SK-N-SH treated with all-trans-retinoic acid at 6 μM for 48 hours (cell line): ENCODE measurements at regions not wholly inside any gene's neighbourhood (a gene's known extent, or its start where the extent isn't known, plus 50 kb on each side); places are given as distances from the start of the nearest gene placed in this dataset.

Experiments used
- ATAC-seq: fragments of 200-7000 bp; cut with Tn5 transposase; 3 replicates; pipeline ENCODE4 v1.9.1; 2020; ENCODE audit warnings: mild to moderate bottlenecking, moderate library complexity
- BACH2 ChIP-seq: fragments of 250-450 bp; sonication (Bioruptor Pico); IDR thresholded peaks from 2 replicates; pipeline ENCODE4 v1.9.0; 2021; ENCODE audit warnings: mild to moderate bottlenecking, borderline replicate concordance
- CREB5 ChIP-seq: fragments of 250-450 bp; sonication (Bioruptor Pico); IDR thresholded peaks from 2 replicates; pipeline ENCODE4 v1.5.1; 2020; ENCODE audit warnings: low read depth, mild to moderate bottlenecking, moderate library complexity
- CSDC2 ChIP-seq: fragments of 250-450 bp; sonication (Bioruptor Pico); IDR thresholded peaks from 2 replicates; pipeline ENCODE4 v1.5.0; 2020; ENCODE audit warnings: mild to moderate bottlenecking, moderate library complexity
- ESRRG ChIP-seq: fragments of 250-450 bp; sonication (Bioruptor Pico); IDR thresholded peaks from 2 replicates; pipeline ENCODE4 v1.6.1; 2021; ENCODE audit warnings: mild to moderate bottlenecking
- GLIS3 ChIP-seq: fragments of 250-450 bp; sonication (Bioruptor Pico); IDR thresholded peaks from 2 replicates; pipeline ENCODE4 v1.5.0; 2020; ENCODE audit warnings: mild to moderate bottlenecking, moderate library complexity
- ISL1 ChIP-seq: fragments of 250-450 bp; sonication (Bioruptor Pico); IDR thresholded peaks from 2 replicates; pipeline ENCODE4 v2.1.2; 2022; ENCODE audit warnings: mild to moderate bottlenecking, moderate library complexity
- OSR1 ChIP-seq: fragments of 250-450 bp; sonication (Bioruptor Pico); IDR thresholded peaks from 2 replicates; pipeline ENCODE4 v1.8.0; 2022; ENCODE audit warnings: moderate library complexity, mild to moderate bottlenecking, inconsistent platforms
- PATZ1 ChIP-seq: fragments of 250-450 bp; sonication (Bioruptor Pico); IDR thresholded peaks from 2 replicates; pipeline ENCODE4 v1.8.0; 2020; ENCODE audit warnings: mild to moderate bottlenecking, moderate library complexity, borderline replicate concordance
- PPARA ChIP-seq: fragments of 250-450 bp; sonication (Bioruptor Pico); IDR thresholded peaks from 2 replicates; pipeline ENCODE4 v1.5.0; 2020; ENCODE audit warnings: mild to moderate bottlenecking, borderline replicate concordance
- RARB ChIP-seq: fragments of 250-450 bp; sonication (Bioruptor Pico); IDR thresholded peaks from 2 replicates; pipeline ENCODE4 v1.8.0; 2021; ENCODE audit warnings: mild to moderate bottlenecking, moderate library complexity
- SNAI2 ChIP-seq: fragments of 250-450 bp; sonication (Bioruptor Pico); IDR thresholded peaks from 2 replicates; pipeline ENCODE4 v1.5.0; 2020; ENCODE audit warnings: mild to moderate bottlenecking, moderate library complexity
- TCF4 ChIP-seq: fragments of 250-450 bp; sonication (Bioruptor Pico); IDR thresholded peaks from 2 replicates; pipeline ENCODE4 v1.8.0; 2021; ENCODE audit warnings: mild to moderate bottlenecking, moderate library complexity, borderline replicate concordance
- TOX ChIP-seq: fragments of 250-450 bp; sonication (Bioruptor Pico); IDR thresholded peaks from 2 replicates; pipeline ENCODE4 v1.8.0; 2021; ENCODE audit warnings: mild to moderate bottlenecking, moderate library complexity, borderline replicate concordance
- ZC3H10 ChIP-seq: fragments of 250-450 bp; sonication (Bioruptor Pico); IDR thresholded peaks from 2 replicates; pipeline ENCODE4 v1.5.1; 2021; ENCODE audit warnings: mild to moderate bottlenecking, moderate library complexity
- ZFP3 ChIP-seq: fragments of 250-450 bp; sonication (Bioruptor Pico); IDR thresholded peaks from 2 replicates; pipeline ENCODE4 v1.5.0; 2020; ENCODE audit warnings: mild to moderate bottlenecking, moderate library complexity
- ZFP30 ChIP-seq: fragments of 450-650 bp; formaldehyde crosslinking; IDR thresholded peaks from 2 replicates; pipeline ENCODE4 v1.5.0; 2022; ENCODE audit warnings: mild to moderate bottlenecking, moderate library complexity
- ZNF70 ChIP-seq: fragments of 450-650 bp; formaldehyde crosslinking; IDR thresholded peaks from 2 replicates; pipeline ENCODE4 v1.5.0; 2020; ENCODE audit warnings: mild to moderate bottlenecking, moderate library complexity
- TF ChIP-seq, protein P1 (sequence below): fragments of 250-450 bp; sonication (Bioruptor Pico); IDR thresholded peaks from 2 replicates; pipeline ENCODE4 v1.8.0; 2021; ENCODE audit warnings: low read depth, mild to moderate bottlenecking, moderate library complexity, borderline replicate concordance
- TF ChIP-seq, protein P2 (sequence below): fragments of 250-450 bp; sonication (Bioruptor Pico); IDR thresholded peaks from 2 replicates; pipeline ENCODE4 v1.5.0; 2020; ENCODE audit warnings: mild to moderate bottlenecking, moderate library complexity

DNA sequence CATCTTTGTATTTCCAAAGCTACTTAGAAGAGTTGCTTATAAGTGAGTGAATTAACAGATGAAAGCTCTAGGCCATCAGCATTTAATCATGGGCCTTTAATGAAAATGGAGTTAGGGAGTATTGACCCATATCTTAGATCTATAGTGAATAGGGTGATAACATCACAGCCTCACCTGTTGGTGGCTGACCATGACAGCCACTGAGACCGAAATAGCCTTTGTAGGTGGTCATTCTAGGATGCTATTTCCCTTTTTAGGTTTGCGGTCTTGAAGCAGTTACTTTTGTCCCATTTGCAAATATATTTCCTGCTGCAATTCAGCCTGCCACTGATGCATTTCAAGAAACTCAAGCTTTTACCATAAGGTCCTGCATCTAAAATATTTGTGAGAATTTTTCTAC is 410.1 kb upstream of the LYPLAL1 start:
- no peak for ATAC-seq

GRCh38 chr1:218765753-218766152 is 407.9 kb upstream of the LYPLAL1 start:
- ATAC-seq = no peak
- TF ChIP-seq CSDC2 (CRISPR knock-in tag) = no peak
- TF ChIP-seq PATZ1 (CRISPR knock-in tag) = no peak
- no peak for TF ChIP-seq OSR1 (CRISPR knock-in tag)
- TF ChIP-seq RARB (CRISPR knock-in tag) = no peak
- no peak for TF ChIP-seq ZC3H10 (CRISPR knock-in tag)

More for the DNA sequence above, 410.1 kb upstream of the LYPLAL1 start:
- no peak for TF ChIP-seq PATZ1 (CRISPR knock-in tag)
- TF ChIP-seq TOX (CRISPR knock-in tag) = no peak
- TF ChIP-seq ISL1 = no peak
- no peak for TF ChIP-seq ESRRG (CRISPR knock-in tag)
- TF ChIP-seq TCF4 (CRISPR knock-in tag) = no peak
- no peak for TF ChIP-seq SNAI2 (CRISPR knock-in tag)
- no peak for TF ChIP-seq ZC3H10 (CRISPR knock-in tag)
- no peak for TF ChIP-seq RARB (CRISPR knock-in tag)
- no peak for TF ChIP-seq BACH2 (CRISPR knock-in tag)
- TF ChIP-seq, protein P1, sequence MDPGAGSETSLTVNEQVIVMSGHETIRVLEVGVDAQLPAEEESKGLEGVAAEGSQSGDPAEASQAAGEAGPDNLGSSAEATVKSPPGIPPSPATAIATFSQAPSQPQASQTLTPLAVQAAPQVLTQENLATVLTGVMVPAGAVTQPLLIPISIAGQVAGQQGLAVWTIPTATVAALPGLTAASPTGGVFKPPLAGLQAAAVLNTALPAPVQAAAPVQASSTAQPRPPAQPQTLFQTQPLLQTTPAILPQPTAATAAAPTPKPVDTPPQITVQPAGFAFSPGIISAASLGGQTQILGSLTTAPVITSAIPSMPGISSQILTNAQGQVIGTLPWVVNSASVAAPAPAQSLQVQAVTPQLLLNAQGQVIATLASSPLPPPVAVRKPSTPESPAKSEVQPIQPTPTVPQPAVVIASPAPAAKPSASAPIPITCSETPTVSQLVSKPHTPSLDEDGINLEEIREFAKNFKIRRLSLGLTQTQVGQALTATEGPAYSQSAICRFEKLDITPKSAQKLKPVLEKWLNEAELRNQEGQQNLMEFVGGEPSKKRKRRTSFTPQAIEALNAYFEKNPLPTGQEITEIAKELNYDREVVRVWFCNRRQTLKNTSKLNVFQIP = no peak
- no peak for TF ChIP-seq ZFP3 (CRISPR knock-in tag)
- TF ChIP-seq, protein P2, sequence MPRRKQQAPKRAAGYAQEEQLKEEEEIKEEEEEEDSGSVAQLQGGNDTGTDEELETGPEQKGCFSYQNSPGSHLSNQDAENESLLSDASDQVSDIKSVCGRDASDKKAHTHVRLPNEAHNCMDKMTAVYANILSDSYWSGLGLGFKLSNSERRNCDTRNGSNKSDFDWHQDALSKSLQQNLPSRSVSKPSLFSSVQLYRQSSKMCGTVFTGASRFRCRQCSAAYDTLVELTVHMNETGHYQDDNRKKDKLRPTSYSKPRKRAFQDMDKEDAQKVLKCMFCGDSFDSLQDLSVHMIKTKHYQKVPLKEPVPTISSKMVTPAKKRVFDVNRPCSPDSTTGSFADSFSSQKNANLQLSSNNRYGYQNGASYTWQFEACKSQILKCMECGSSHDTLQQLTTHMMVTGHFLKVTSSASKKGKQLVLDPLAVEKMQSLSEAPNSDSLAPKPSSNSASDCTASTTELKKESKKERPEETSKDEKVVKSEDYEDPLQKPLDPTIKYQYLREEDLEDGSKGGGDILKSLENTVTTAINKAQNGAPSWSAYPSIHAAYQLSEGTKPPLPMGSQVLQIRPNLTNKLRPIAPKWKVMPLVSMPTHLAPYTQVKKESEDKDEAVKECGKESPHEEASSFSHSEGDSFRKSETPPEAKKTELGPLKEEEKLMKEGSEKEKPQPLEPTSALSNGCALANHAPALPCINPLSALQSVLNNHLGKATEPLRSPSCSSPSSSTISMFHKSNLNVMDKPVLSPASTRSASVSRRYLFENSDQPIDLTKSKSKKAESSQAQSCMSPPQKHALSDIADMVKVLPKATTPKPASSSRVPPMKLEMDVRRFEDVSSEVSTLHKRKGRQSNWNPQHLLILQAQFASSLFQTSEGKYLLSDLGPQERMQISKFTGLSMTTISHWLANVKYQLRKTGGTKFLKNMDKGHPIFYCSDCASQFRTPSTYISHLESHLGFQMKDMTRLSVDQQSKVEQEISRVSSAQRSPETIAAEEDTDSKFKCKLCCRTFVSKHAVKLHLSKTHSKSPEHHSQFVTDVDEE (CRISPR knock-in tag) = no peak
- TF ChIP-seq ZFP30 (CRISPR knock-in tag) = no peak
- no peak for TF ChIP-seq CSDC2 (CRISPR knock-in tag)
- TF ChIP-seq CREB5 (CRISPR knock-in tag) = no peak
- no peak for TF ChIP-seq ZNF70

DNA sequence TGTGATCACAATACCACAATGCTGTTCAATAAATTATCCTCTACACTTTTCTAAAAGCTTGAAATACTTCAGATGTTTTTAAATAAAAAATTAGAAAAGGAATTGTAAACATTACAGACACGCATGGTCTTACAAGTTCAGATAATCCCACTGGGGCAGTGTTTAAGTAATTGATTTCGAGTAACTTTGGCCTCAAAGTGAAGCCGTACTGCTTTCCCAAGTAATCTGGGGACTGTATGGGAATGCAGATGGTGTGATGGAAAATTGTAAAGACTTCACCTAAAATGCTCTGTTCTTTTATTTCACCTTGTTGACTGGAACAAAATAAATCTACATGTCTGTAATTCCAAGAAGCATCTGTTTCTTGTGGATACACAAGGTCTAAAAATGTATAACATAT is 401.7 kb upstream of the LYPLAL1 start:
- no peak; the same call in 1 of the 3 replicates for ATAC-seq
- TF ChIP-seq ZNF70 (no peak), ZFP3 (CRISPR knock-in tag) (no peak), OSR1 (CRISPR knock-in tag) (no peak), BACH2 (CRISPR knock-in tag) (no peak), PPARA (CRISPR knock-in tag) (no peak), GLIS3 (CRISPR knock-in tag) (no peak)
- TF ChIP-seq, protein P1 = no peak
- TF ChIP-seq, all 23 proteins: peak for 0
